Pulmonary artery endothelial cell (primary cell): ENCODE measurements at regions not wholly inside any gene's neighbourhood (a gene's known extent, or its start where the extent isn't known, plus 50 kb on each side); places are given as distances from the start of the nearest gene placed in this dataset.
"Not testable (repeated sequence)": the region's sequence is repeated elsewhere in the genome, so short reads cannot be mapped to it uniquely, and the experiment has no call there.

Experiments used
- DNase-seq: peaks from one replicate; pipeline ENCODE4 v3.0.0-alpha.2; 2011; ENCODE audit warnings: low read depth, low spot score

GRCh38 chr2:228793116-228793515, 478.0 kb downstream of the PID1 start:
- DNase-seq = no peak

- no peak for DNase-seq
Observed at GRCh38 chr2:228786901-228787300, 484.2 kb downstream of the PID1 start.

GRCh38 chr2:228782281-228782680, 488.8 kb downstream of the PID1 start:
- no peak for DNase-seq

GRCh38 chr2:228777855-228778355, 493.2 kb downstream of the PID1 start:
- DNase-seq = no peak

- no peak for DNase-seq
Observed at GRCh38 chr2:228774548-228774947, 496.5 kb downstream of the PID1 start.

GRCh38 chr2:228771774-228772173, 499.3 kb downstream of the PID1 start:
- DNase-seq = no peak

GRCh38 chr2:228771315-228771714, 499.8 kb downstream of the PID1 start:
- DNase-seq = no peak

- no peak for DNase-seq
Observed at GRCh38 chr2:228768818-228769217, 502.3 kb downstream of the PID1 start.

- DNase-seq = not testable (repeated sequence)
Observed at GRCh38 chr2:228768141-228768540, 502.9 kb downstream of the PID1 start.

- no peak for DNase-seq
Observed at GRCh38 chr2:228767196-228767595, 503.9 kb downstream of the PID1 start.

GRCh38 chr2:228763379-228763981, 507.6 kb downstream of the PID1 start:
- DNase-seq = no peak

GRCh38 chr2:228762565-228762964, 508.5 kb downstream of the PID1 start:
- no peak for DNase-seq

- not testable (repeated sequence) for DNase-seq
Observed at GRCh38 chr2:228755661-228756060, 515.4 kb downstream of the PID1 start.

- DNase-seq = no peak
Observed at GRCh38 chr2:228747483-228747882, 523.6 kb downstream of the PID1 start.

- DNase-seq = no peak
Observed at GRCh38 chr2:228738671-228739380, 532.3 kb downstream of the PID1 start.

GRCh38 chr2:228735697-228736096, 535.4 kb downstream of the PID1 start:
- no peak for DNase-seq

- peak; percentile 37 for DNase-seq
Observed at GRCh38 chr2:228731517-228731916, 539.6 kb downstream of the PID1 start.

- DNase-seq = no peak
Observed at GRCh38 chr2:228728961-228729360, 542.1 kb downstream of the PID1 start.

GRCh38 chr2:228725031-228725430, 543.5 kb upstream of the SPHKAP start:
- DNase-seq = no peak

- no peak for DNase-seq
Observed at GRCh38 chr2:228723599-228723998, 542.1 kb upstream of the SPHKAP start.

- no peak for DNase-seq
Observed at GRCh38 chr2:228722311-228722710, 540.8 kb upstream of the SPHKAP start.

GRCh38 chr2:228720895-228721294, 539.4 kb upstream of the SPHKAP start:
- no peak for DNase-seq

GRCh38 chr2:228709788-228710371, 528.4 kb upstream of the SPHKAP start:
- no peak for DNase-seq
